HepG2 (cell line): ENCODE measurements at regions not wholly inside any gene's neighbourhood (a gene's known extent, or its start where the extent isn't known, plus 50 kb on each side); places are given as distances from the start of the nearest gene placed in this dataset.

Source experiments
- ATAC-seq: fragments of 200-7000 bp; cut with Tn5 transposase; 3 replicates; pipeline ENCODE4 v1.9.1; 2020; ENCODE audit warnings: mild to moderate bottlenecking, moderate library complexity
- BruUV-seq: library from RNA; stranded (reverse); fragments of 400-500 nt; replicated peaks from 2 replicates; lab custom pipeline; 2021; lab: Mats Ljungman, UMichigan
- CTCF ChIA-PET: fragments of 300-600 bp; formaldehyde crosslinking; extraction: SDS; loops from one replicate; lab custom pipeline; 2021; ENCODE audit warnings: low total read pairs, inconsistent platforms, low intra/inter-chr PET ratio; lab: Yijun Ruan, JAX
- POLR2A ChIA-PET: fragments of 350-600 bp; sonication (Branson Sonifier 250); formaldehyde crosslinking; loops from one replicate; lab custom pipeline; 2020; ENCODE audit warnings: antibody characterized with exemption, inconsistent platforms; lab: Yijun Ruan, JAX
- DNase-seq: peaks from one replicate; pipeline ENCODE4 v3.0.0-alpha.2; 2015; ENCODE audit warnings: low spot score
- FAIRE-seq: peaks from 3 replicates; lab custom pipeline; 2011; peaks lifted over from hg19 to GRCh38; lab: Jason Lieb, UNC
- H2AFZ ChIP-seq: one replicate; pipeline ENCODE4 v1.6.1; 2011; ENCODE audit warnings: low read length, inconsistent platforms
- H3K27ac ChIP-seq: fragments of 300-600 bp; 3 replicates; pipeline ENCODE4 v1.8.0; 2011; ENCODE audit warnings: mixed run types, mild to moderate bottlenecking, mixed read lengths, low read length, inconsistent platforms; ENCODE audit not compliant: insufficient read depth; ENCODE audit errors: extremely low read length
- H3K27me3 ChIP-seq, 2 experiments: fragments of 200-600 bp in 1 of 2; 2 replicates in 1 of 2; 3 replicates in 1 of 2; pipeline versions ENCODE4 v1.6.0 to v1.8.0; 2011; ENCODE audit warnings: low read length in 2 of 2, mild to moderate bottlenecking in 2 of 2, moderate library complexity in 2 of 2, inconsistent platforms in 1 of 2; ENCODE audit not compliant: insufficient read depth in 2 of 2, control insufficient read depth in 1 of 2
- H3K36me3 ChIP-seq, 2 experiments: fragments of 200-600 bp in 1 of 2; replicated peaks in 1 of 2; 2 replicates in 1 of 2; 3 replicates in 1 of 2; pipeline versions ENCODE4 v1.5.1 to v1.8.0; 2011; ENCODE audit warnings: low read length in 2 of 2, inconsistent platforms in 1 of 2; ENCODE audit not compliant: insufficient read depth in 2 of 2, control insufficient read depth in 1 of 2
- H3K4me1 ChIP-seq: 2 replicates; pipeline ENCODE4 v1.5.1; 2012; ENCODE audit warnings: low read length, inconsistent platforms; ENCODE audit not compliant: insufficient read depth
- H3K4me2 ChIP-seq: 2 replicates; pipeline ENCODE4 v1.6.0; 2011; ENCODE audit warnings: low read depth, low read length, inconsistent platforms
- H3K4me3 ChIP-seq, 3 experiments: fragments of 200-600 bp in 1 of 3; sonication (generic), shearing (Covaris generic) in 1 of 3; replicated peaks in 1 of 3; 2 replicates each; pipeline ENCODE4 v1.5.1; 2011 to 2016; ENCODE audit warnings: low read length in 3 of 3, inconsistent platforms in 2 of 3, low read depth in 2 of 3, mild to moderate bottlenecking in 2 of 3, control low read depth in 1 of 3, mixed read lengths in 1 of 3; ENCODE audit not compliant: insufficient read depth in 1 of 3
- H3K79me2 ChIP-seq: one replicate; pipeline ENCODE4 v1.6.1; 2011; ENCODE audit warnings: low read length, inconsistent platforms; ENCODE audit not compliant: insufficient read depth
- H3K9ac ChIP-seq: 2 replicates; pipeline ENCODE4 v1.6.0; 2011; ENCODE audit warnings: mild to moderate bottlenecking, low read depth, low read length, inconsistent platforms; ENCODE audit not compliant: insufficient read depth
- H3K9me3 ChIP-seq: 2 replicates; pipeline ENCODE4 v1.5.1; 2012; ENCODE audit warnings: mild to moderate bottlenecking, low read length
- H4K20me1 ChIP-seq: 2 replicates; pipeline ENCODE4 v1.6.0; 2011; ENCODE audit warnings: inconsistent platforms, mild to moderate bottlenecking, low read length, moderate library complexity; ENCODE audit not compliant: insufficient read depth
- ATF1 ChIP-seq: IDR thresholded peaks from 2 replicates; pipeline ENCODE4 v1.6.1; 2016; ENCODE audit warnings: mild to moderate bottlenecking, control low read depth
- GZF1 ChIP-seq: sonication (generic); formaldehyde crosslinking; IDR thresholded peaks from 2 replicates; pipeline ENCODE4 v1.5.1; 2020; ENCODE audit warnings: mild to moderate bottlenecking, missing genetic modification reagents
- HMGA1 ChIP-seq: sonication (generic); formaldehyde crosslinking; conservative IDR thresholded peaks from 2 replicates; pipeline ENCODE4 v1.4.0; 2020; ENCODE audit warnings: missing genetic modification reagents
- HOMEZ ChIP-seq: IDR thresholded peaks from 2 replicates; pipeline ENCODE4 v1.6.1; 2016; ENCODE audit warnings: low read depth
- PCBP2 ChIP-seq: fragments of 200-400 bp; formaldehyde crosslinking; optimal IDR thresholded peaks from 2 replicates; pipeline ENCODE3; 2018; ENCODE audit warnings: low read length, low read depth; ENCODE audit not compliant: poor library complexity, severe bottlenecking
- RAD51 ChIP-seq: fragments of 450-650 bp; IDR thresholded peaks from 2 replicates; pipeline ENCODE4 v1.6.1; 2016; ENCODE audit warnings: borderline replicate concordance
- SOX13 ChIP-seq, 3 experiments: fragments of 450-650 bp in 1 of 3; sonication (generic) in 1 of 3; formaldehyde crosslinking in 1 of 3; IDR thresholded peaks in 2 of 3; conservative IDR thresholded peaks in 1 of 3; 2 replicates each; pipeline versions ENCODE4 v1.5.0 to v1.6.1; 2016 to 2020; ENCODE audit warnings: antibody characterized with exemption in 1 of 3, mild to moderate bottlenecking in 1 of 3, missing compliant biosample characterization in 1 of 3, missing genetic modification reagents in 1 of 3, moderate library complexity in 1 of 3
- TRIM24 ChIP-seq: sonication (generic); formaldehyde crosslinking; IDR thresholded peaks from 2 replicates; pipeline ENCODE4 v1.8.0; 2022; ENCODE audit warnings: mild to moderate bottlenecking, missing genetic modification reagents
- ZBTB42 ChIP-seq: sonication (generic); formaldehyde crosslinking; IDR thresholded peaks from 2 replicates; pipeline ENCODE4 v1.5.0; 2020; ENCODE audit warnings: mild to moderate bottlenecking, missing genetic modification reagents
- ZKSCAN1 ChIP-seq: fragments of 150-350 bp; IDR thresholded peaks from 2 replicates; pipeline ENCODE4 v1.6.1; 2014; ENCODE audit warnings: low read length
- ZNF225 ChIP-seq: sonication (generic); formaldehyde crosslinking; IDR thresholded peaks from 2 replicates; pipeline ENCODE4 v1.4.0; 2020; ENCODE audit warnings: mild to moderate bottlenecking, missing genetic modification reagents
- ZNF546 ChIP-seq: sonication (generic); formaldehyde crosslinking; conservative IDR thresholded peaks from 2 replicates; pipeline ENCODE4 v1.8.1; 2023; ENCODE audit warnings: mild to moderate bottlenecking, missing genetic modification reagents
- ZNF749 ChIP-seq: sonication (generic); formaldehyde crosslinking; IDR thresholded peaks from 2 replicates; pipeline ENCODE4 v1.8.0; 2022; ENCODE audit warnings: mild to moderate bottlenecking, missing genetic modification reagents, moderate library complexity, borderline replicate concordance
- ZNF879 ChIP-seq: sonication (generic); formaldehyde crosslinking; IDR thresholded peaks from 2 replicates; pipeline ENCODE4 v1.8.1; 2023; ENCODE audit warnings: missing genetic modification reagents
- WGBS: methylation state at CpG from one replicate; pipeline ENCODE4 v1.1.6; 2017; ENCODE audit warnings: low lambda C conversion rate; 5-methylcytosine and 5-hydroxymethylcytosine counted together
- in situ Hi-C: cut with HindIII; loops from 2 replicates; pipeline ENCODE4 v1.10.0; 2017; ENCODE audit warnings: low pct_unique_long_range_greater_than_20kb; ENCODE audit not compliant: extremely low pct_ligation_motif_present
- intact Hi-C: fragments of 100-400 bp; cut with micrococcal nuclease; formaldehyde crosslinking; loops from one replicate; pipeline ENCODE4 v1.10.0; 2022; ENCODE audit not compliant: unreplicated experiment
- TF ChIP-seq, protein P1 (sequence below): sonication (generic); formaldehyde crosslinking; IDR thresholded peaks from 2 replicates; pipeline ENCODE4 v1.4.0; 2020; ENCODE audit warnings: missing genetic modification reagents

GRCh38 chr11:95456714-95457491, 225.9 kb upstream of the SESN3 start:
- Histone ChIP-seq H2AFZ (no peak overlapping the region), H3K9me3 (no peaks in the 10 kb centered on the region), H3K27me3 (no peaks in the 10 kb centered on the region; a peak in 1 of 5 replicates)
- TF ChIP-seq HOMEZ (CRISPR knock-in tag) (no peak), ZNF225 (no peak), ZNF546 (no peak), GZF1 (CRISPR knock-in tag) (no peak), ZNF879 (CRISPR knock-in tag) (no peak), PCBP2 (no peak), SOX13 (IDR thresholded peaks at IDR 0.05) (no peak), SOX13 (CRISPR knock-in tag; conservative IDR thresholded peaks at IDR 0.05 in 1 of 2, IDR thresholded peaks at IDR 0.05 in 1 of 2) (no peak), RAD51 (no peak), ZNF749 (CRISPR knock-in tag) (no peak), ZKSCAN1 (no peak), ATF1 (no peak), HMGA1 (no peak), ZBTB42 (CRISPR knock-in tag) (no peak), TRIM24 (no peak)
- TF ChIP-seq, protein P1, sequence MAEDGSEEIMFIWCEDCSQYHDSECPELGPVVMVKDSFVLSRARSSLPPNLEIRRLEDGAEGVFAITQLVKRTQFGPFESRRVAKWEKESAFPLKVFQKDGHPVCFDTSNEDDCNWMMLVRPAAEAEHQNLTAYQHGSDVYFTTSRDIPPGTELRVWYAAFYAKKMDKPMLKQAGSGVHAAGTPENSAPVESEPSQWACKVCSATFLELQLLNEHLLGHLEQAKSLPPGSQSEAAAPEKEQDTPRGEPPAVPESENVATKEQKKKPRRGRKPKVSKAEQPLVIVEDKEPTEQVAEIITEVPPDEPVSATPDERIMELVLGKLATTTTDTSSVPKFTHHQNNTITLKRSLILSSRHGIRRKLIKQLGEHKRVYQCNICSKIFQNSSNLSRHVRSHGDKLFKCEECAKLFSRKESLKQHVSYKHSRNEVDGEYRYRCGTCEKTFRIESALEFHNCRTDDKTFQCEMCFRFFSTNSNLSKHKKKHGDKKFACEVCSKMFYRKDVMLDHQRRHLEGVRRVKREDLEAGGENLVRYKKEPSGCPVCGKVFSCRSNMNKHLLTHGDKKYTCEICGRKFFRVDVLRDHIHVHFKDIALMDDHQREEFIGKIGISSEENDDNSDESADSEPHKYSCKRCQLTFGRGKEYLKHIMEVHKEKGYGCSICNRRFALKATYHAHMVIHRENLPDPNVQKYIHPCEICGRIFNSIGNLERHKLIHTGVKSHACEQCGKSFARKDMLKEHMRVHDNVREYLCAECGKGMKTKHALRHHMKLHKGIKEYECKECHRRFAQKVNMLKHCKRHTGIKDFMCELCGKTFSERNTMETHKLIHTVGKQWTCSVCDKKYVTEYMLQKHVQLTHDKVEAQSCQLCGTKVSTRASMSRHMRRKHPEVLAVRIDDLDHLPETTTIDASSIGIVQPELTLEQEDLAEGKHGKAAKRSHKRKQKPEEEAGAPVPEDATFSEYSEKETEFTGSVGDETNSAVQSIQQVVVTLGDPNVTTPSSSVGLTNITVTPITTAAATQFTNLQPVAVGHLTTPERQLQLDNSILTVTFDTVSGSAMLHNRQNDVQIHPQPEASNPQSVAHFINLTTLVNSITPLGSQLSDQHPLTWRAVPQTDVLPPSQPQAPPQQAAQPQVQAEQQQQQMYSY = no peak
- TF ChIP-seq, all 625 proteins: peak for 0
- POLR2A ChIA-PET = no interaction called here
- Histone ChIP-seq H3K79me2 (no peaks in the 10 kb centered on the region), H3K27ac (no peak overlapping the region), H3K9ac (no peak overlapping the region), H3K4me1 (no peaks in the 10 kb centered on the region), H3K4me2 (no peak overlapping the region), H4K20me1 (no peaks in the 10 kb centered on the region), H3K36me3 (no peaks in the 10 kb centered on the region), H3K4me3 (no peak overlapping the region)
- WGBS = 47% methylated on average over 6 of the region's 7 CpGs
- no peak for ATAC-seq
- BruUV-seq = no TSS peak
- DNase-seq = no peak
- CTCF ChIA-PET = no interaction called here
- no peak for FAIRE-seq
- intact Hi-C loops (no loop called here), in situ Hi-C loops (no loop called here)
